ENCODE measurements at regions not wholly inside any gene's neighbourhood (a gene's known extent, or its start where the extent isn't known, plus 50 kb on each side); places are given as distances from the start of the nearest gene placed in this dataset.

- TF ChIP-seq EZH2 (IDR thresholded peaks at IDR 0.05; ENCODE audit: low read length, unreplicated experiment) (no peak), CTCF (conservative IDR thresholded peaks at IDR 0.05; ENCODE audit: low read depth, low read length) (no peak), EZH2phosphoT487 (IDR thresholded peaks at IDR 0.05; ENCODE audit: borderline replicate concordance, low read length) (no peak)
- intact Hi-C loops (cut with micrococcal nuclease) = no loop called here
- H3K9me3 ChIP-seq (ENCODE audit: low read length) = no peaks in the 10 kb centered on the region
- H2AFZ ChIP-seq (ENCODE audit: low read length) = no peak overlapping the region
- ATAC-seq = no peak
- ChIA-PET CTCF (no interaction called here), POLR2A (ENCODE audit: unreplicated experiment) (no interaction called here)
- no peak overlapping the region for H3K27ac ChIP-seq (ENCODE audit: low read length)
- DNase-seq = no peak
- no peaks in the 10 kb centered on the region for H3K79me2 ChIP-seq (ENCODE audit: low read length)
- H3K9ac ChIP-seq (ENCODE audit: low read length) = no peak overlapping the region
- BruUV-seq (replicated peaks) = no TSS peak
- H3K9me2 ChIP-seq (replicated peaks; ENCODE audit: low read length) = no peaks in the 10 kb centered on the region
- no peaks in the 10 kb centered on the region for H3K36me3 ChIP-seq (ENCODE audit: low read depth, low read length)
- H4K20me1 ChIP-seq (ENCODE audit: low read length) = no peaks in the 10 kb centered on the region
- no peak overlapping the region for H3K4me3 ChIP-seq (ENCODE audit: low read length)
- H3K27me3 ChIP-seq (ENCODE audit: low read length) = peaks cover 14% of the 10 kb centered on the region
- no peaks in the 10 kb centered on the region for H3K4me1 ChIP-seq (ENCODE audit: insufficient read depth, low read length)
- no peaks in the 10 kb centered on the region for H3F3A ChIP-seq (ENCODE audit: low read length, unreplicated experiment)
- no peak overlapping the region for H3K4me2 ChIP-seq (ENCODE audit: low read length)
Observed at GRCh38 chr1:47661040-47661439, 223.2 kb downstream of the FOXD2 start.

GRCh38 chr1:47662068-47662467, 224.2 kb downstream of the FOXD2 start:
- Histone ChIP-seq H3F3A (ENCODE audit: low read length, unreplicated experiment) (no peaks in the 10 kb centered on the region), H3K9me2 (replicated peaks; ENCODE audit: low read length) (no peaks in the 10 kb centered on the region), H3K4me2 (ENCODE audit: low read length) (no peak overlapping the region), H4K20me1 (ENCODE audit: low read length) (no peaks in the 10 kb centered on the region), H3K9ac (ENCODE audit: low read length) (no peak overlapping the region), H3K36me3 (ENCODE audit: low read depth, low read length) (no peaks in the 10 kb centered on the region), H3K9me3 (ENCODE audit: low read length) (no peaks in the 10 kb centered on the region), H2AFZ (ENCODE audit: low read length) (no peak overlapping the region), H3K4me3 (ENCODE audit: low read length) (no peak overlapping the region), H3K27ac (ENCODE audit: low read length) (no peak overlapping the region), H3K79me2 (ENCODE audit: low read length) (no peaks in the 10 kb centered on the region), H3K27me3 (ENCODE audit: low read length) (peaks cover 10% of the 10 kb centered on the region; the same call in 1 of the 2 replicates), H3K4me1 (ENCODE audit: insufficient read depth, low read length) (no peaks in the 10 kb centered on the region)
- no TSS peak for BruUV-seq (replicated peaks)
- TF ChIP-seq EZH2phosphoT487 (IDR thresholded peaks at IDR 0.05; ENCODE audit: borderline replicate concordance, low read length) (no peak), EZH2 (IDR thresholded peaks at IDR 0.05; ENCODE audit: low read length, unreplicated experiment) (no peak), CTCF (conservative IDR thresholded peaks at IDR 0.05; ENCODE audit: low read depth, low read length) (no peak)
- intact Hi-C loops (cut with micrococcal nuclease) = no loop called here
- CTCF ChIA-PET = no interaction called here
- ATAC-seq = no peak
- DNase-seq = no peak
- POLR2A ChIA-PET (ENCODE audit: unreplicated experiment) = no interaction called here

- ChIA-PET CTCF (no interaction called here), POLR2A (ENCODE audit: unreplicated experiment) (no interaction called here)
- no peaks in the 10 kb centered on the region for H3K9me3 ChIP-seq (ENCODE audit: low read length)
- no TSS peak for BruUV-seq (replicated peaks)
- no peak for DNase-seq
- no peak for ATAC-seq
- no peak for TF ChIP-seq EZH2 (IDR thresholded peaks at IDR 0.05; ENCODE audit: low read length, unreplicated experiment)
- TF ChIP-seq CTCF (conservative IDR thresholded peaks at IDR 0.05; ENCODE audit: low read depth, low read length) = no peak
- no peak for TF ChIP-seq EZH2phosphoT487 (IDR thresholded peaks at IDR 0.05; ENCODE audit: borderline replicate concordance, low read length)
- intact Hi-C loops (cut with micrococcal nuclease) = no loop called here
- H3K4me2 ChIP-seq (ENCODE audit: low read length) = no peak overlapping the region
- H3K4me3 ChIP-seq (ENCODE audit: low read length) = no peak overlapping the region
- no peaks in the 10 kb centered on the region for H3F3A ChIP-seq (ENCODE audit: low read length, unreplicated experiment)
- no peak overlapping the region for H2AFZ ChIP-seq (ENCODE audit: low read length)
- H3K4me1 ChIP-seq (ENCODE audit: insufficient read depth, low read length) = no peaks in the 10 kb centered on the region
- no peak overlapping the region for H3K27ac ChIP-seq (ENCODE audit: low read length)
- H3K9ac ChIP-seq (ENCODE audit: low read length) = no peak overlapping the region
- H3K79me2 ChIP-seq (ENCODE audit: low read length) = no peaks in the 10 kb centered on the region
- H4K20me1 ChIP-seq (ENCODE audit: low read length) = no peaks in the 10 kb centered on the region
- no peaks in the 10 kb centered on the region for H3K36me3 ChIP-seq (ENCODE audit: low read depth, low read length)
- peaks cover 12% of the 10 kb centered on the region for H3K27me3 ChIP-seq (ENCODE audit: low read length)
- no peaks in the 10 kb centered on the region for H3K9me2 ChIP-seq (replicated peaks; ENCODE audit: low read length)
Observed at GRCh38 chr1:47663286-47663685, 225.4 kb downstream of the FOXD2 start.
